ENCODE measurements at regions not wholly inside any gene's neighbourhood (a gene's known extent, or its start where the extent isn't known, plus 50 kb on each side); places are given as distances from the start of the nearest gene placed in this dataset.

- Histone ChIP-seq H3K4me1 (no peaks in the 10 kb centered on the region), H3K9me3 (no peaks in the 10 kb centered on the region), H3K27ac (replicated peaks in 1 of 4) (no peak overlapping the region), H3K36me3 (no peaks in the 10 kb centered on the region), H3K4me3 (no peak overlapping the region), H3K27me3 (no peaks in the 10 kb centered on the region)
- intact Hi-C loops (cut with DNase I) = no loop called here
- TF ChIP-seq POLR2A (IDR thresholded peaks at IDR 0.05; ENCODE audit: low read depth) (no peak), POLR2AphosphoS5 (IDR thresholded peaks at IDR 0.05) (no peak), EP300 (IDR thresholded peaks at IDR 0.05) (no peak)
- TF ChIP-seq, protein P1, sequence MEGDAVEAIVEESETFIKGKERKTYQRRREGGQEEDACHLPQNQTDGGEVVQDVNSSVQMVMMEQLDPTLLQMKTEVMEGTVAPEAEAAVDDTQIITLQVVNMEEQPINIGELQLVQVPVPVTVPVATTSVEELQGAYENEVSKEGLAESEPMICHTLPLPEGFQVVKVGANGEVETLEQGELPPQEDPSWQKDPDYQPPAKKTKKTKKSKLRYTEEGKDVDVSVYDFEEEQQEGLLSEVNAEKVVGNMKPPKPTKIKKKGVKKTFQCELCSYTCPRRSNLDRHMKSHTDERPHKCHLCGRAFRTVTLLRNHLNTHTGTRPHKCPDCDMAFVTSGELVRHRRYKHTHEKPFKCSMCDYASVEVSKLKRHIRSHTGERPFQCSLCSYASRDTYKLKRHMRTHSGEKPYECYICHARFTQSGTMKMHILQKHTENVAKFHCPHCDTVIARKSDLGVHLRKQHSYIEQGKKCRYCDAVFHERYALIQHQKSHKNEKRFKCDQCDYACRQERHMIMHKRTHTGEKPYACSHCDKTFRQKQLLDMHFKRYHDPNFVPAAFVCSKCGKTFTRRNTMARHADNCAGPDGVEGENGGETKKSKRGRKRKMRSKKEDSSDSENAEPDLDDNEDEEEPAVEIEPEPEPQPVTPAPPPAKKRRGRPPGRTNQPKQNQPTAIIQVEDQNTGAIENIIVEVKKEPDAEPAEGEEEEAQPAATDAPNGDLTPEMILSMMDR (IDR thresholded peaks at IDR 0.05) = no peak
- DNase-seq (ENCODE audit: extremely low spot score) = no peak
- 89% methylated on average over 3 of the region's 3 CpGs for WGBS
Measured at GRCh38 chr6:99810942-99811620, 182.9 kb downstream of the MCHR2 start.

- no peaks in the 10 kb centered on the region for H3K36me3 ChIP-seq
- intact Hi-C loops (cut with DNase I) = no loop called here
- TF ChIP-seq, protein P1 (IDR thresholded peaks at IDR 0.05) = no peak
- no peak for TF ChIP-seq POLR2A (IDR thresholded peaks at IDR 0.05; ENCODE audit: low read depth)
- no peak for TF ChIP-seq EP300 (IDR thresholded peaks at IDR 0.05)
- no peak for TF ChIP-seq POLR2AphosphoS5 (IDR thresholded peaks at IDR 0.05)
- no peaks in the 10 kb centered on the region for H3K9me3 ChIP-seq
- WGBS = 76% methylated on average over 1 of the region's 1 CpG
- H3K4me3 ChIP-seq = no peak overlapping the region
- no peaks in the 10 kb centered on the region for H3K27me3 ChIP-seq
- no peaks in the 10 kb centered on the region for H3K4me1 ChIP-seq
- no peak overlapping the region for H3K27ac ChIP-seq (replicated peaks in 1 of 4)
- no peak for DNase-seq (ENCODE audit: extremely low spot score)
Measured at GRCh38 chr6:99811636-99812035, 182.4 kb downstream of the MCHR2 start.

DNA sequence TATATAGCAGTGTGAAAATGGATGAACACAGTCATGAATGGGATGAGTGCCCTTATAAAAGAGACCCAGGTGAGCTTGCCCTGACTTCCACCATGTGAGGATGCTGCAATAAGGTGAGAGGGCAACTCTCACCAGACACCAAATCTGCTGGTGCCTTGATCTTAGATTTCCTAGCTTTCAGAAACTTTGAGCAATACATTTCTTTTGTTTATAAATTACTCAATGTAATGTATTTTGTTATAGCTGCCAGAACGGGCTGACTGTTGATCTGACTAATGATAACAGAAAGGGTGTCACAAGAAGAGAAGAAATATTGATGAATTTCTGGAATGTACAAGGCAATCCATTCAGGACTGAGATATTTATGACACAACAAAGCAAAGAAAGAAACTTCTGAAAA lies 180.5 kb downstream of the MCHR2 start:
- DNase-seq (ENCODE audit: extremely low spot score) = no peak
- WGBS = 10% methylated on average over 1 of the region's 1 CpG

GRCh38 chr6:99814230-99814928 lies 179.6 kb downstream of the MCHR2 start:
- H3K9me3 ChIP-seq = no peaks in the 10 kb centered on the region
- TF ChIP-seq POLR2AphosphoS5 (IDR thresholded peaks at IDR 0.05) = no peak
- TF ChIP-seq, protein P1 (IDR thresholded peaks at IDR 0.05) = no peak
- no peak for TF ChIP-seq EP300 (IDR thresholded peaks at IDR 0.05)
- no peak for TF ChIP-seq POLR2A (IDR thresholded peaks at IDR 0.05; ENCODE audit: low read depth)
- H3K27ac ChIP-seq (replicated peaks in 1 of 4) = no peak overlapping the region
- 75% methylated on average over 6 of the region's 6 CpGs for WGBS
- H3K36me3 ChIP-seq = no peaks in the 10 kb centered on the region
- no peak for DNase-seq (ENCODE audit: extremely low spot score)
- no peak overlapping the region for H3K4me3 ChIP-seq
- no peaks in the 10 kb centered on the region for H3K4me1 ChIP-seq
- no peaks in the 10 kb centered on the region for H3K27me3 ChIP-seq
- intact Hi-C loops (cut with DNase I) = no loop called here

More for the DNA sequence above, 180.5 kb downstream of the MCHR2 start:
- no peak overlapping the region for H3K27ac ChIP-seq (replicated peaks in 1 of 4)
- H3K36me3 ChIP-seq = no peaks in the 10 kb centered on the region
- H3K27me3 ChIP-seq = no peaks in the 10 kb centered on the region
- TF ChIP-seq POLR2A (IDR thresholded peaks at IDR 0.05; ENCODE audit: low read depth) = no peak
- intact Hi-C loops (cut with DNase I) = no loop called here
- no peak overlapping the region for H3K4me3 ChIP-seq
- H3K4me1 ChIP-seq = no peaks in the 10 kb centered on the region
- no peaks in the 10 kb centered on the region for H3K9me3 ChIP-seq

DNA sequence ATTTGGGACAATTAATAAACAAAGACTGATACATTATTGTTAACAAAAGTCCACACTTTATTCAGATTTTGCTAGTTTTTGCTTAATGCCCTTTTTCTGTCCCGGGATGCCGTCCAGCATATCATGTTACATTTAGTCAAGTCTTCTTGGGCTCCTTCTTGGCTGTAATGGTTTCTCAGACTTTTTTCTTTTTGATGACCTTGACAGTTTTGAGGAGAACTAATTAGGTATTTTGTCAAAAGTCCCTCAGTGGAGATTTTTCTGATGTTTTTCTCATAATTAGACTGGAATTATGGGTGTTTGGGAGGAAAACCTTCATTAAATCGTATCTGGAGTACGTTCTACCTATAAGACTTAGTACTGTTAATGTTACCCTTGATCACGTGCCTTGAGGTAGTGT lies 177.2 kb downstream of the MCHR2 start:
- Histone ChIP-seq H3K4me3 (no peak overlapping the region), H3K4me1 (no peaks in the 10 kb centered on the region), H3K27me3 (peaks cover 0 to 6% (median 0%) of the 10 kb centered on the region in 4 donors), H3K27ac (replicated peaks in 1 of 4) (no peak overlapping the region), H3K9me3 (no peaks in the 10 kb centered on the region), H3K36me3 (no peaks in the 10 kb centered on the region)
- no peak for DNase-seq (ENCODE audit: extremely low spot score)
- WGBS = 78% methylated on average over 5 of the region's 5 CpGs
- TF ChIP-seq POLR2A (IDR thresholded peaks at IDR 0.05; ENCODE audit: low read depth) (no peak), POLR2AphosphoS5 (IDR thresholded peaks at IDR 0.05) (no peak), EP300 (IDR thresholded peaks at IDR 0.05) (no peak)
- TF ChIP-seq, protein P1 (IDR thresholded peaks at IDR 0.05) = no peak
- intact Hi-C loops (cut with DNase I) = no loop called here

All from esophagus muscularis mucosa (tissue), 4 donors.